NCI-H2107 treated with DMSO at 0.1 percent for 48 hours (cell line): ENCODE measurements at regions not wholly inside any gene's neighbourhood (a gene's known extent, or its start where the extent isn't known, plus 50 kb on each side); places are given as distances from the start of the nearest gene placed in this dataset.
"Not testable (repeated sequence)": the region's sequence is repeated elsewhere in the genome, so short reads cannot be mapped to it uniquely, and the experiment has no call there.

ENCODE experiments used
- DNase-seq: peaks from one replicate; lab custom pipeline; 2025; ENCODE audit not compliant: unreplicated experiment; lab: John Stamatoyannopoulos, UW

GRCh38 chr4:11685481-11685880 is 256.8 kb upstream of the HS3ST1 start:
- DNase-seq: no peak

- no peak for DNase-seq
These were observed 246.5 kb upstream of the HS3ST1 start for GRCh38 chr4:11675051-11675800.

DNA sequence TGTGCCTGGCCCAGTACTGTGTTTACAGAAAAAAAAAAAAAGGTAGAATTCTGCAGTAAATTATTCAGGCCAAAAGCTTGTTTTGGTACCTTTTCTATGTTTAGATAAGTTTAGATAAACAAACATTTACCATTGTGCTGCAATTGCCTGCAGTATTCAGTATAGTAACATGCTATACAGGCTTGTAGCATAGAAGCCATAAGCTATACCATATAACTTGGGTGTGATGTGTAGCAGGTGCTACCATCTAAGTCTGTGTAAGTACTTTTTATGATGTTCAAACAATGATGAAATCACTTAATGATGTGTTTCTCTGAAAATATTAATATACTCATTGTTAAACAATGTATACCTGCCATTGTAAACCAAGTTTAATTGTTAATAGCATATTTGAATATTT is 241.6 kb upstream of the HS3ST1 start:
- DNase-seq: no peak

- no peak for DNase-seq
These were observed 240.5 kb upstream of the HS3ST1 start for GRCh38 chr4:11669156-11669555.

DNA sequence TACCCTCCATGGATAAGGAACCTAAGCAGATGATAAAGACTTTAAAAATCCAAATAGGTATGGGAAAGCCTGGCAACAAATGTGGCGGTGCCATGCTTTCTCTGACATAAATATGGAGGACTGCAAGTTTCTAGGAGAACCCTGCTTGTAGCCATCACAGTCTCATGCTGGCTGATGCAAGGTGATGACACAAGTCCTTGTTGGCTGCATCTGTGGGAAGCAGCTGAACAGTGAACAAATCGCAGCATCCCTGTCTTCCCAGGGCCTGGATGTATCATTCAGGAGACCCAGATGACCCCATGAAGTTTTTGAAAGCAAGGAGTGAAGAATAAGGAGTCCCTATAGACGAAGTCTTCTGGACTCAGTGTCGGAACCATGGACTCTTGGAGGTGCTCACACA is 234.4 kb upstream of the HS3ST1 start:
- DNase-seq: no peak

DNA sequence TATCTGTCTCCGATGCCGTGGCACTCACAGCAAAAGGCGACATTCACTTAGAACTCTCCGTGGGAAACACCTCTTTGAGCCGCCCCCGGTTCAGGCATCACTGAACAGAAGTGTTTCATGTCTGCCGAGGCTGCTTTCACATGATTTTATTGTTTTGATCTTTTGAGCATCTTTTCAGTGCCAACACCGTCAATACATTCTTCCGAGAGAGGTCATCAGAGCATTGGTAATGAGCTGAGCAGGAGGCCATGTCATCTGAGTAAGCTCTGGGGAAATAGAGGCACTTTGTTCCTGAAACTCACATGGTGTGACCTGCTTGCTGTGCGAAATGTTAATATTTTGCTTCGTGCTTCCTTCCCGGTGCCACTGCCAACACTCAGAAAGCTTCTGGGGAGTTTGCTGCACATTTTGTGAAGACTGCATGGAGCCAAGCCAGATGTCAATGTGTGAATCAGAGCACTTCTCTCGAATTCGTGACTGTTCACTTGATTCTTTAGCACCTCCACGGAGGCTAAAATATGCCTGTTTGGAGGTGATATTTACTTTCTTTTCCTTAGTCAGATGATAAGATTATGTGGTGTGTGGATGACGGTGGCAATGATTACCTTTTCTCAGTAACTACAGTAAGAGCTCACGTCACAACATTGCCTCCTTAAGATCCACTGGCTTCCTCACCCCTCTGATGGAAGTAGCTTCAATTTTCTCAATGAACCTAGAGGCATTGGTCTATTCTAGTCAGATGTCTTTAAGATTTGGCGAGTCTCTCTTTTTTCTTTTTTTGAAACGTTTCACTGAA is 222.3 kb upstream of the HS3ST1 start:
- no peak for DNase-seq

GRCh38 chr4:11647433-11647832 is 218.7 kb upstream of the HS3ST1 start:
- DNase-seq: no peak

- DNase-seq: not testable (repeated sequence)
These were observed 214.4 kb upstream of the HS3ST1 start for GRCh38 chr4:11643081-11643480.

GRCh38 chr4:11640584-11640983 is 211.9 kb upstream of the HS3ST1 start:
- no peak for DNase-seq

DNA sequence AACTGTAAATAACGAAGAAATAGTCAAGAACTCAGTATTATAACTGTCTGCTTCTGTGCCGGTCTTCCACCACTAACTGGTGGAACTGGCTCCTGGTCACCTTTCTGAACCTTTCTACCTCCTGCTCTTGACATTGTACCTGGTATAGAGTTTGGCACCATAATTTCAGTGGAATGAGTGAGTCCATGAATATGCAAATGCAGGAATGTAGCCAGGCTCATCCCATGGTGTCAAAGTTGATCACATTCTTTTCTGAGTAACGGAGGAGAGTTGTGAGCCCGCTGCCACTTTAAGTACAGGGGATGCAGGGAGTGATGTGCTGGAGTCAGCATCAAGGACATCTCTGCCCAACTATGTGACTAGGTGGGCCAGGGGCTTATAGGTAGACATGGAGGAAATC is 207.9 kb upstream of the HS3ST1 start:
- DNase-seq: no peak

DNA sequence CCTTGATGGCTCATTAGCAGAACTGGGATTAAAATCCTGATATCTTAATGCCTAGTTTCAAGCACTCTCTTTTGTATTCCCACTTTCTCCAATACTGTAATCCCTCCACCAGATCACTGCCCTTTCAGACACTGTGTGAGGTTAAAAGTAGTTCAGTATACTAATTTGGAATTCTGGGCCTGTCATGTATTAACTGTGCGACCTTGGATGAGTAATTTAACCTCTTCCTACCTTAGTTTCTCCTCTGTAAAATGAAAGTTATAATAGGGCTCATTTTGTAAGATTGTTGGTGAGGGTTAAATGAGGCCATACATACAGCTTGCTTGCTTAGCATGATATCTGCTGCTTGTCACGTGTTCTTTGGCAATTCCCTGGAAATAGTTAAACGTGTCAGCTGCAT is 207.3 kb upstream of the HS3ST1 start:
- no peak for DNase-seq

DNA sequence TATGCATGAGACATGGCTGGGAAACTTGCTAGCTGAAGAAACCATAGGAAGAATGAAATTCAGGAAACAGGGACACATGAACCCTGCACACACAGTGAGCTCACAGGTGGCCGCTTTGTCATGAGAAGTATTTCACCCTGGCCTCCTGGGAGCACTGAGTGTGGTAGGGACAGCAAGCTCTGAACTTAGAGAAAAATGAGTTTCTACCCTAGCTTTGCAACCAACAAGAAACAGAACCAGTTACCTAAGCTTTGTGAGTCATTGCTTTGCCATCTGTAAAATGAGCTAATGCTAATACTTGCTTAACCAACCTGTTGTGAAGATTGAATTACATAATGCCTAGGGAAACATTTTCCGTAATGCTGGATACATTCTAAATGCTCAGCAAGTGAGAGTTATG is 206.6 kb upstream of the HS3ST1 start:
- DNase-seq: no peak

GRCh38 chr4:11634283-11634682 is 205.6 kb upstream of the HS3ST1 start:
- no peak for DNase-seq

GRCh38 chr4:11633430-11633829 is 204.7 kb upstream of the HS3ST1 start:
- DNase-seq: no peak

DNA sequence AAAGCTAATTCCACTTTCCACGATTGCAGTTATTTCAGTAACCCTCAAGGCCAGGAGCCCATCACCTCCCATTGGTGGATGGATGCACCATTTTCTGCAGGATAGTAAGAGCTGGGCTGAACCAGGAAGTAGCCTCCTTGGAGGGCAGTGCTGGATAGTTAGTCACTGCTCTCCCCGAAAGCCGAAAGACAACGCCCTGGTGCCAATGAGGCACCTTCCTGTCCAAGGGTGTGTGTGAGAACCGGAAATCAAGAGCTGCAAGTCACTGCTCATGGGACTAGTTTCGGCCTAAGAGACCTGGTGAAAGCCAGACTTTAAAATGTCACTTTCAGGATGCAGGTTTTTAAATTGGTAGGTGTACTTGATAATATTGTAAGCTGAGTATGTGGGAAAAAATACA is 203.8 kb upstream of the HS3ST1 start:
- no peak for DNase-seq

- peak; percentile 22 for DNase-seq
These were observed 203.3 kb upstream of the HS3ST1 start for GRCh38 chr4:11632025-11632424.

GRCh38 chr4:11631416-11631815 is 202.7 kb upstream of the HS3ST1 start:
- DNase-seq: no peak

- no peak for DNase-seq
These were observed 199.5 kb upstream of the HS3ST1 start for GRCh38 chr4:11628093-11628725.

GRCh38 chr4:11626066-11626465 is 197.4 kb upstream of the HS3ST1 start:
- no peak for DNase-seq

DNA sequence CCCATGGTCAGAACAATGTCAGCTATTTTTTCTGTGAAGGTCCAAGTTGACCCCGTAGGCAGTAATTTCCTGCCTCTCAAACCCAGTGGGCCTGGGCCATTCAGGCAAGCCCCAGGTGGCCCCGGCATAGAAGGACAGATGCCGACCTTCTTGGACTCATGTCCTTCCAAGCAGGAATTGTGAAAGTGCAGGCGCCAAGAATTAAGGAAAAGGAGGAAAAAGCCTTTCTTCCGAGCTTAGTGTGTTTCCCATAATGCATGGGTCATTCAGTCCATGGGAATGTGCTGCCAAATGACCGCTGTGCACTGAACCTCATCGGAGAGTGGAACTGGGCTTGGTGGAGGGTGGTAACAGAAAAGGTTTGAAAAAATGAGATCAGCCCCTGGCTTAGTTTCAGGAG is 196.5 kb upstream of the HS3ST1 start:
- DNase-seq: no peak

DNA sequence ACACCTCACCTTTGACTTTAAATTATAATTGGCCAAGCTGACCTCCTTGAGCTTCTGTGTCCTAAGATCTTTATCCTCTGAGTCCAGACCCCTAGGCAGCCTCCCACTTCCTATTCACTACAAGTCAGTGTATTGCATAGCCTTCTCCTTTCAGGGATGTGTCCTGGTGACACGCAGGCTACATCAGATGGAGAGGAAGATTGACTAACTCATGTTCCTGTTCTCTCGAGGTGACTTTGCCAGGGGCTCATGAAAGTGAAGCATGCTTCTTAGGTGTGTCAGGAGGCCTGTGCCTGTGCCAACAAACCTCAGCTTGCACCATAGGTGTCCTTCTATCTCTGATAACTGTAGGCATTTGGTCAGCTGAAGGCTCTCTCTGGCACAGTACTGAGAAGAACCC is 195.7 kb upstream of the HS3ST1 start:
- no peak for DNase-seq

GRCh38 chr4:11623726-11624037 is 195.0 kb upstream of the HS3ST1 start:
- DNase-seq: no peak
